ENCODE measurements at regions not wholly inside any gene's neighbourhood (a gene's known extent, or its start where the extent isn't known, plus 50 kb on each side); places are given as distances from the start of the nearest gene placed in this dataset.

DNA sequence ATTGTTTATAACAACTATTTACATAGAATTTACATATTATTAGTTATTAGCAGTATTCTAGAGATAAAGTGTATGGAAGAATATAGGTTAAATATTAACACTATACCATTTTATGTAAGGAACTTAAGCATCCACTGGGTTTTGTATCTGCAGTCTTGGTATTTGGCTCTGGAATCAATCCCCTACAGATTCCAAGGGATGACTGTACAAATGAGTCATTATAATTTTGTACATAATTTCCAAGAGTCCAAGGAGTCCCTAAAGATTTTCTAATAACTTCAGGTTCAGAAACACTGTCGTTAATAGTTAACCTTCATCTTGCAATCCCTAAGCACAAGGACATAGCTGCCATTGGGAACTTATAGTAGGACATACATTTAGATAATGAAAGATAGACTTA, 254.8 kb upstream of the PDE4D start:
- no peak overlapping the region for H2AFZ ChIP-seq
- H3K9me2 ChIP-seq (replicated peaks; ENCODE audit: insufficient read depth) = no peaks in the 10 kb centered on the region
- no peak overlapping the region for H3K4me2 ChIP-seq
- 74% methylated on average over 1 of the region's 1 CpG for WGBS (ENCODE audit: low lambda C conversion rate, missing lambda C conversion rate)
- no peaks in the 10 kb centered on the region for H4K20me1 ChIP-seq (ENCODE audit: insufficient read depth, poor library complexity, severe bottlenecking)
- no peak for DNase-seq (ENCODE audit: low spot score)
- TF ChIP-seq EZH2 (IDR thresholded peaks at IDR 0.05; ENCODE audit: borderline replicate concordance) (no peak), CTCF (IDR thresholded peaks at IDR 0.05; ENCODE audit: poor library complexity) (no peak), EZH2phosphoT487 (IDR thresholded peaks at IDR 0.05; ENCODE audit: low read depth, severe bottlenecking, unreplicated experiment) (no peak)
- H3K36me3 ChIP-seq (replicated peaks; ENCODE audit: insufficient read depth, low read depth) = no peaks in the 10 kb centered on the region
- H3K4me3 ChIP-seq = no peak overlapping the region
- no peak overlapping the region for H3K27ac ChIP-seq
- no peaks in the 10 kb centered on the region for H3K27me3 ChIP-seq
- H3K9me3 ChIP-seq (ENCODE audit: low read depth) = no peaks in the 10 kb centered on the region
- no peaks in the 10 kb centered on the region for H3K79me2 ChIP-seq
- H3K4me1 ChIP-seq (ENCODE audit: insufficient read depth) = no peaks in the 10 kb centered on the region

GRCh38 chr5:60147791-60148190, 254.3 kb upstream of the PDE4D start:
- DNase-seq (ENCODE audit: low spot score) = no peak
- H3K4me3 ChIP-seq = no peak overlapping the region
- H3K27ac ChIP-seq = no peak overlapping the region
- H3K36me3 ChIP-seq (replicated peaks; ENCODE audit: insufficient read depth, low read depth) = no peaks in the 10 kb centered on the region
- H3K9me2 ChIP-seq (replicated peaks; ENCODE audit: insufficient read depth) = no peaks in the 10 kb centered on the region
- TF ChIP-seq EZH2phosphoT487 (IDR thresholded peaks at IDR 0.05; ENCODE audit: low read depth, severe bottlenecking, unreplicated experiment) (no peak), EZH2 (IDR thresholded peaks at IDR 0.05; ENCODE audit: borderline replicate concordance) (no peak), CTCF (IDR thresholded peaks at IDR 0.05; ENCODE audit: poor library complexity) (no peak)
- H4K20me1 ChIP-seq (ENCODE audit: insufficient read depth, poor library complexity, severe bottlenecking) = no peaks in the 10 kb centered on the region
- no peak overlapping the region for H2AFZ ChIP-seq
- H3K4me1 ChIP-seq (ENCODE audit: insufficient read depth) = no peaks in the 10 kb centered on the region
- no peaks in the 10 kb centered on the region for H3K9me3 ChIP-seq (ENCODE audit: low read depth)
- no peaks in the 10 kb centered on the region for H3K27me3 ChIP-seq
- no peak overlapping the region for H3K4me2 ChIP-seq
- no peaks in the 10 kb centered on the region for H3K79me2 ChIP-seq

- no peaks in the 10 kb centered on the region for H4K20me1 ChIP-seq (ENCODE audit: insufficient read depth, poor library complexity, severe bottlenecking)
- no peak overlapping the region for H3K27ac ChIP-seq
- H3K9me3 ChIP-seq (ENCODE audit: low read depth) = no peaks in the 10 kb centered on the region
- H3K36me3 ChIP-seq (replicated peaks; ENCODE audit: insufficient read depth, low read depth) = no peaks in the 10 kb centered on the region
- 65% methylated on average over 5 of the region's 5 CpGs for WGBS (ENCODE audit: low lambda C conversion rate, missing lambda C conversion rate)
- H2AFZ ChIP-seq = no peak overlapping the region
- H3K9me2 ChIP-seq (replicated peaks; ENCODE audit: insufficient read depth) = no peaks in the 10 kb centered on the region
- no peak for TF ChIP-seq EZH2 (IDR thresholded peaks at IDR 0.05; ENCODE audit: borderline replicate concordance)
- no peak for TF ChIP-seq EZH2phosphoT487 (IDR thresholded peaks at IDR 0.05; ENCODE audit: low read depth, severe bottlenecking, unreplicated experiment)
- no peak for TF ChIP-seq CTCF (IDR thresholded peaks at IDR 0.05; ENCODE audit: poor library complexity)
- H3K4me2 ChIP-seq = no peak overlapping the region
- no peak for DNase-seq (ENCODE audit: low spot score)
- H3K4me1 ChIP-seq (ENCODE audit: insufficient read depth) = no peaks in the 10 kb centered on the region
- no peak overlapping the region for H3K4me3 ChIP-seq
- H3K79me2 ChIP-seq = no peaks in the 10 kb centered on the region
- H3K27me3 ChIP-seq = no peaks in the 10 kb centered on the region
Measured at GRCh38 chr5:60143942-60144549, 250.5 kb upstream of the PDE4D start.

- DNase-seq (ENCODE audit: low spot score) = no peak
- Histone ChIP-seq H3K9me3 (ENCODE audit: low read depth) (no peaks in the 10 kb centered on the region), H3K79me2 (no peaks in the 10 kb centered on the region), H3K4me3 (no peak overlapping the region), H4K20me1 (ENCODE audit: insufficient read depth, poor library complexity, severe bottlenecking) (no peaks in the 10 kb centered on the region), H3K27me3 (no peaks in the 10 kb centered on the region), H3K9me2 (replicated peaks; ENCODE audit: insufficient read depth) (no peaks in the 10 kb centered on the region), H3K36me3 (replicated peaks; ENCODE audit: insufficient read depth, low read depth) (no peaks in the 10 kb centered on the region), H3K27ac (no peak overlapping the region), H3K4me2 (no peak overlapping the region), H2AFZ (no peak overlapping the region), H3K4me1 (ENCODE audit: insufficient read depth) (no peaks in the 10 kb centered on the region)
- 69% methylated on average over 2 of the region's 2 CpGs for WGBS (ENCODE audit: low lambda C conversion rate, missing lambda C conversion rate)
- TF ChIP-seq CTCF (IDR thresholded peaks at IDR 0.05; ENCODE audit: poor library complexity) = no peak
- TF ChIP-seq EZH2phosphoT487 (IDR thresholded peaks at IDR 0.05; ENCODE audit: low read depth, severe bottlenecking, unreplicated experiment) = no peak
- no peak for TF ChIP-seq EZH2 (IDR thresholded peaks at IDR 0.05; ENCODE audit: borderline replicate concordance)
Measured at GRCh38 chr5:60141119-60141518, 247.6 kb upstream of the PDE4D start.
